ENCODE measurements at regions not wholly inside any gene's neighbourhood (a gene's known extent, or its start where the extent isn't known, plus 50 kb on each side); places are given as distances from the start of the nearest gene placed in this dataset.

DNA sequence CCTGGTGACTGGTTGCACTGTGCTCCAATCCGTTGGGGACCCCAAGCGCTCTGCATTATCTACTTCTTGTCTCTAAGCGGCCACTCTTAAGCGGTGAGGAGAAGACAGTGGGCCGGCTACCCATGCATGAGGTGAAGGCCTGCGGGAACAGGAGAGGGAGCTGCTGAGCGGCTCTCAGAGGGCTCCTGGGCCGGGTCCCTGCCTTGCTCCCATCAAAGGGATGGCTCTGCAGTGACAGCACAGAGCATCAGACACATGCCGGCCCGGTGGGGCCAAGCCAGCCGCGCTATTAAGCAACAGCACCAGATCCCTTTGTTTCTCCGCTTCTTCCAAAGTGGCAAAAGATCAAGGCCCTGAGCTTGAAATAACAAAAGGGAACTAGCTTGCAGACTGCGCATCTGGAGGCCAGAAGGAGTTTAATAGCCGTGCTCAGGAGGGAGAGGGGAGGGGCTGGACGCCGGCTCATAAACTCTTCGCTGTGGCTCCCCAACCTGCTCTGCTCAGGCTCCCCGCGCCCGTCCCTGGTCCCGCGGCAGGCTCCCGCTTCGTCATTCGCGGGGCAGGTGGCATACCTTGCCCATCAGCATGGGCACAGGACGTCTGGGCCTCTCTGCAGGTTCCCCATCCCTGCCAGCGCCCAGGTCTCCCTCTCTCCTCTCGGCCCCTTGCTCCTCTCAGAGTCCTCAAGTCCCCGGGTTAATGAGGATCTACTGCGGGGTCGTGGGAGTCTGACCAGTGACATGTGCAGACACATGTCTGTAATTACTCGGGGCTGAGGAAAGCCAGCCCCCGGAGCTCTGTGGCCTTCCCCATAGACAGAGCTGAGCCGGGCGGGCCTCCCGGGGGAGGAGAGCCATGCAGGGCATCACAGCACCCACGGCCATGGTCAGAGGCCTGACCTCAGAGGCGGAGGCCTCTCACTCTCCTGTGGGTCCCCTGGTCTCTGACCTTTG is 96.7 kb downstream of the ASB1 start (continued):
- TF ChIP-seq, protein P1, sequence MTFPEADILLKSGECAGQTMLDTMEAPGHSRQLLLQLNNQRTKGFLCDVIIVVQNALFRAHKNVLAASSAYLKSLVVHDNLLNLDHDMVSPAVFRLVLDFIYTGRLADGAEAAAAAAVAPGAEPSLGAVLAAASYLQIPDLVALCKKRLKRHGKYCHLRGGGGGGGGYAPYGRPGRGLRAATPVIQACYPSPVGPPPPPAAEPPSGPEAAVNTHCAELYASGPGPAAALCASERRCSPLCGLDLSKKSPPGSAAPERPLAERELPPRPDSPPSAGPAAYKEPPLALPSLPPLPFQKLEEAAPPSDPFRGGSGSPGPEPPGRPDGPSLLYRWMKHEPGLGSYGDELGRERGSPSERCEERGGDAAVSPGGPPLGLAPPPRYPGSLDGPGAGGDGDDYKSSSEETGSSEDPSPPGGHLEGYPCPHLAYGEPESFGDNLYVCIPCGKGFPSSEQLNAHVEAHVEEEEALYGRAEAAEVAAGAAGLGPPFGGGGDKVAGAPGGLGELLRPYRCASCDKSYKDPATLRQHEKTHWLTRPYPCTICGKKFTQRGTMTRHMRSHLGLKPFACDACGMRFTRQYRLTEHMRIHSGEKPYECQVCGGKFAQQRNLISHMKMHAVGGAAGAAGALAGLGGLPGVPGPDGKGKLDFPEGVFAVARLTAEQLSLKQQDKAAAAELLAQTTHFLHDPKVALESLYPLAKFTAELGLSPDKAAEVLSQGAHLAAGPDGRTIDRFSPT (tag by site-specific recombination; IDR thresholded peaks at IDR 0.05) = no peak
- TF ChIP-seq IKZF3 (tag by site-specific recombination; IDR thresholded peaks at IDR 0.05) = no peak
- TF ChIP-seq ZNF626 (tag by site-specific recombination; IDR thresholded peaks at IDR 0.05) = no peak
- no peak for TF ChIP-seq ZNF23 (tag by site-specific recombination; IDR thresholded peaks at IDR 0.05; ENCODE audit: borderline replicate concordance)
- TF ChIP-seq, protein P2, sequence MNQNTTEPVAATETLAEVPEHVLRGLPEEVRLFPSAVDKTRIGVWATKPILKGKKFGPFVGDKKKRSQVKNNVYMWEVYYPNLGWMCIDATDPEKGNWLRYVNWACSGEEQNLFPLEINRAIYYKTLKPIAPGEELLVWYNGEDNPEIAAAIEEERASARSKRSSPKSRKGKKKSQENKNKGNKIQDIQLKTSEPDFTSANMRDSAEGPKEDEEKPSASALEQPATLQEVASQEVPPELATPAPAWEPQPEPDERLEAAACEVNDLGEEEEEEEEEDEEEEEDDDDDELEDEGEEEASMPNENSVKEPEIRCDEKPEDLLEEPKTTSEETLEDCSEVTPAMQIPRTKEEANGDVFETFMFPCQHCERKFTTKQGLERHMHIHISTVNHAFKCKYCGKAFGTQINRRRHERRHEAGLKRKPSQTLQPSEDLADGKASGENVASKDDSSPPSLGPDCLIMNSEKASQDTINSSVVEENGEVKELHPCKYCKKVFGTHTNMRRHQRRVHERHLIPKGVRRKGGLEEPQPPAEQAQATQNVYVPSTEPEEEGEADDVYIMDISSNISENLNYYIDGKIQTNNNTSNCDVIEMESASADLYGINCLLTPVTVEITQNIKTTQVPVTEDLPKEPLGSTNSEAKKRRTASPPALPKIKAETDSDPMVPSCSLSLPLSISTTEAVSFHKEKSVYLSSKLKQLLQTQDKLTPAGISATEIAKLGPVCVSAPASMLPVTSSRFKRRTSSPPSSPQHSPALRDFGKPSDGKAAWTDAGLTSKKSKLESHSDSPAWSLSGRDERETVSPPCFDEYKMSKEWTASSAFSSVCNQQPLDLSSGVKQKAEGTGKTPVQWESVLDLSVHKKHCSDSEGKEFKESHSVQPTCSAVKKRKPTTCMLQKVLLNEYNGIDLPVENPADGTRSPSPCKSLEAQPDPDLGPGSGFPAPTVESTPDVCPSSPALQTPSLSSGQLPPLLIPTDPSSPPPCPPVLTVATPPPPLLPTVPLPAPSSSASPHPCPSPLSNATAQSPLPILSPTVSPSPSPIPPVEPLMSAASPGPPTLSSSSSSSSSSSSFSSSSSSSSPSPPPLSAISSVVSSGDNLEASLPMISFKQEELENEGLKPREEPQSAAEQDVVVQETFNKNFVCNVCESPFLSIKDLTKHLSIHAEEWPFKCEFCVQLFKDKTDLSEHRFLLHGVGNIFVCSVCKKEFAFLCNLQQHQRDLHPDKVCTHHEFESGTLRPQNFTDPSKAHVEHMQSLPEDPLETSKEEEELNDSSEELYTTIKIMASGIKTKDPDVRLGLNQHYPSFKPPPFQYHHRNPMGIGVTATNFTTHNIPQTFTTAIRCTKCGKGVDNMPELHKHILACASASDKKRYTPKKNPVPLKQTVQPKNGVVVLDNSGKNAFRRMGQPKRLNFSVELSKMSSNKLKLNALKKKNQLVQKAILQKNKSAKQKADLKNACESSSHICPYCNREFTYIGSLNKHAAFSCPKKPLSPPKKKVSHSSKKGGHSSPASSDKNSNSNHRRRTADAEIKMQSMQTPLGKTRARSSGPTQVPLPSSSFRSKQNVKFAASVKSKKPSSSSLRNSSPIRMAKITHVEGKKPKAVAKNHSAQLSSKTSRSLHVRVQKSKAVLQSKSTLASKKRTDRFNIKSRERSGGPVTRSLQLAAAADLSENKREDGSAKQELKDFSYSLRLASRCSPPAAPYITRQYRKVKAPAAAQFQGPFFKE (tag by site-specific recombination; IDR thresholded peaks at IDR 0.05; ENCODE audit: borderline replicate concordance) = no peak
- TF ChIP-seq MEIS1 (CRISPR knock-in tag; IDR thresholded peaks at IDR 0.05; ENCODE audit: borderline replicate concordance) = no peak
- no peak for TF ChIP-seq ZFP37 (tag by site-specific recombination; IDR thresholded peaks at IDR 0.05)
- TF ChIP-seq ZNF610 (tag by site-specific recombination; IDR thresholded peaks at IDR 0.05; ENCODE audit: borderline replicate concordance) = no peak

DNA sequence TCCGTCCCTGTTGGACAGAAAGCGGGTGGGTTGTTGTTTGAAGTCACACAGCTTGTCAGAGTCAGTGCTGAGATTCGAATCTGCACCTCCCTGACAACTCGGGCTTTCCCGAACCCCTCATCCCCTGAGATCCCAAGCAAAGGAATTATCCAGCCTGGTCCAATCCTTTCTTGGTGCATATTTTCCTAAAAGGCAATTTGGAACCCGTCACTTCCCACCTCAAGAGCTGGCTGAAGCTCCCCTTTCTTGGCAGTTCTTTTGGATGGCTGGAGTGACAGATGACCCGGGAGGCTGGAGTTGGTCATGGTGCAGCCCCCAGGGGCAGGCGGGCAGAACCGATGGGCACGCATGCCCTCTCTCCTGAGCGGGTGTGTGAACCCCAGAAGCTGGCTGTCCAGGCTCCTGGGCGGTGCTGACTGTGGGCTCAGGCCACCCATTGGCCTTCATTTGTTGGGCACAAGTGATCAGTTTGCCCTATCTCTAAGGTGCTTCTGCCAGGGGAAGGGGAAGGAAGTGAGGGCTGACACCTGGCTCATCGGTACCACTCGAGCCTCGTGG is 97.8 kb downstream of the ASB1 start:
- Histone ChIP-seq H3K27ac (ENCODE audit: extremely low read depth, low read depth, low read length) (no peak overlapping the region), H3K36me3 (ENCODE audit: control insufficient read depth in 2 of 2, insufficient read depth in 1 of 2, low read length in 2 of 2) (no peaks in the 10 kb centered on the region), H3K9me3 (ENCODE audit: control insufficient read depth, insufficient read depth, low read depth, low read length) (no peaks in the 10 kb centered on the region), H3K4me3 (ENCODE audit: low read depth, low read length) (no peak overlapping the region), H3K4me1 (ENCODE audit: control insufficient read depth, insufficient read depth, low read length) (no peaks in the 10 kb centered on the region)
- ChIA-PET CTCF (interaction anchor here (0.8 kb wide), 1 partner anchor 269 kb away, joined by 4 read pairs; no protein-coding TSS in a partner anchor), POLR2A (no interaction called here)
- TF ChIP-seq, protein P3, sequence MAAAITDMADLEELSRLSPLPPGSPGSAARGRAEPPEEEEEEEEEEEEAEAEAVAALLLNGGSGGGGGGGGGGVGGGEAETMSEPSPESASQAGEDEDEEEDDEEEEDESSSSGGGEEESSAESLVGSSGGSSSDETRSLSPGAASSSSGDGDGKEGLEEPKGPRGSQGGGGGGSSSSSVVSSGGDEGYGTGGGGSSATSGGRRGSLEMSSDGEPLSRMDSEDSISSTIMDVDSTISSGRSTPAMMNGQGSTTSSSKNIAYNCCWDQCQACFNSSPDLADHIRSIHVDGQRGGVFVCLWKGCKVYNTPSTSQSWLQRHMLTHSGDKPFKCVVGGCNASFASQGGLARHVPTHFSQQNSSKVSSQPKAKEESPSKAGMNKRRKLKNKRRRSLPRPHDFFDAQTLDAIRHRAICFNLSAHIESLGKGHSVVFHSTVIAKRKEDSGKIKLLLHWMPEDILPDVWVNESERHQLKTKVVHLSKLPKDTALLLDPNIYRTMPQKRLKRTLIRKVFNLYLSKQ (tag by site-specific recombination; IDR thresholded peaks at IDR 0.05; ENCODE audit: borderline replicate concordance) = no peak

DNA sequence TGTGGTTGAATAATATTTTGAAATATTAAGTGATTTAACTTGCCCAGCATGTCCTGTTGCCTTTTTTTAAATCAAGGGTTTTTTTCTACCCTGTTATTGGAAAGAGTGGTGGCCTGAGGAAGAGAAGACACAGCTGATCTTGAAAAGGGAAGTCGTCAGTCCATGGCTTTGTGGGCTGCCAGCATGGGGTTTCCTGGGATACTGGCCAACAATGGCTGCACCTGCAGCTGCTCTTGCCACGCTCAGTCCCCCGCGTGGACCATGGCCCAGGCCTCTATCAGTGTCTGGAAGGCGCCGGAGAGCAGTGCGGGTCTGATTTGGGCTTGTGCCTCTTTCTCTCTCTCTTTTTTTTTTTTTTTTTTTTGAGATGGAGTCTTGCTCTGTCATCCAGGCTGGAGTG is 99.3 kb downstream of the ASB1 start:
- Histone ChIP-seq H3K9me3 (ENCODE audit: control insufficient read depth, insufficient read depth, low read depth, low read length) (no peaks in the 10 kb centered on the region), H3K4me1 (ENCODE audit: control insufficient read depth, insufficient read depth, low read length) (no peaks in the 10 kb centered on the region), H3K36me3 (ENCODE audit: control insufficient read depth in 2 of 2, insufficient read depth in 1 of 2, low read length in 2 of 2) (no peaks in the 10 kb centered on the region), H3K27ac (ENCODE audit: extremely low read depth, low read depth, low read length) (no peak overlapping the region), H3K4me3 (ENCODE audit: low read depth, low read length) (no peak overlapping the region)
- CTCF ChIA-PET = interaction anchor here (0.7 kb wide), 1 partner anchor 13 kb away, joined by 3 read pairs; no protein-coding TSS in a partner anchor
- TF ChIP-seq ZNF114 (tag by site-specific recombination; IDR thresholded peaks at IDR 0.05) (no peak), ZNF354C (tag by site-specific recombination; IDR thresholded peaks at IDR 0.05; ENCODE audit: borderline replicate concordance, low read depth) (no peak), ZNF529 (tag by site-specific recombination; IDR thresholded peaks at IDR 0.05; ENCODE audit: insufficient replicate concordance) (no peak), ZNF391 (tag by site-specific recombination; IDR thresholded peaks at IDR 0.05; ENCODE audit: borderline replicate concordance, low read depth) (no peak), ZNF747 (tag by site-specific recombination; IDR thresholded peaks at IDR 0.05) (no peak)
- TF ChIP-seq, protein P4, sequence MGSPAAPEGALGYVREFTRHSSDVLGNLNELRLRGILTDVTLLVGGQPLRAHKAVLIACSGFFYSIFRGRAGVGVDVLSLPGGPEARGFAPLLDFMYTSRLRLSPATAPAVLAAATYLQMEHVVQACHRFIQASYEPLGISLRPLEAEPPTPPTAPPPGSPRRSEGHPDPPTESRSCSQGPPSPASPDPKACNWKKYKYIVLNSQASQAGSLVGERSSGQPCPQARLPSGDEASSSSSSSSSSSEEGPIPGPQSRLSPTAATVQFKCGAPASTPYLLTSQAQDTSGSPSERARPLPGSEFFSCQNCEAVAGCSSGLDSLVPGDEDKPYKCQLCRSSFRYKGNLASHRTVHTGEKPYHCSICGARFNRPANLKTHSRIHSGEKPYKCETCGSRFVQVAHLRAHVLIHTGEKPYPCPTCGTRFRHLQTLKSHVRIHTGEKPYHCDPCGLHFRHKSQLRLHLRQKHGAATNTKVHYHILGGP (tag by site-specific recombination; IDR thresholded peaks at IDR 0.05) = no peak
- TF ChIP-seq, protein P5, sequence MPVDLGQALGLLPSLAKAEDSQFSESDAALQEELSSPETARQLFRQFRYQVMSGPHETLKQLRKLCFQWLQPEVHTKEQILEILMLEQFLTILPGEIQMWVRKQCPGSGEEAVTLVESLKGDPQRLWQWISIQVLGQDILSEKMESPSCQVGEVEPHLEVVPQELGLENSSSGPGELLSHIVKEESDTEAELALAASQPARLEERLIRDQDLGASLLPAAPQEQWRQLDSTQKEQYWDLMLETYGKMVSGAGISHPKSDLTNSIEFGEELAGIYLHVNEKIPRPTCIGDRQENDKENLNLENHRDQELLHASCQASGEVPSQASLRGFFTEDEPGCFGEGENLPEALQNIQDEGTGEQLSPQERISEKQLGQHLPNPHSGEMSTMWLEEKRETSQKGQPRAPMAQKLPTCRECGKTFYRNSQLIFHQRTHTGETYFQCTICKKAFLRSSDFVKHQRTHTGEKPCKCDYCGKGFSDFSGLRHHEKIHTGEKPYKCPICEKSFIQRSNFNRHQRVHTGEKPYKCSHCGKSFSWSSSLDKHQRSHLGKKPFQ (tag by site-specific recombination; IDR thresholded peaks at IDR 0.05) = no peak
- POLR2A ChIA-PET = no interaction called here
